ENCODE measurements at regions not wholly inside any gene's neighbourhood (a gene's known extent, or its start where the extent isn't known, plus 50 kb on each side); places are given as distances from the start of the nearest gene placed in this dataset.

DNA sequence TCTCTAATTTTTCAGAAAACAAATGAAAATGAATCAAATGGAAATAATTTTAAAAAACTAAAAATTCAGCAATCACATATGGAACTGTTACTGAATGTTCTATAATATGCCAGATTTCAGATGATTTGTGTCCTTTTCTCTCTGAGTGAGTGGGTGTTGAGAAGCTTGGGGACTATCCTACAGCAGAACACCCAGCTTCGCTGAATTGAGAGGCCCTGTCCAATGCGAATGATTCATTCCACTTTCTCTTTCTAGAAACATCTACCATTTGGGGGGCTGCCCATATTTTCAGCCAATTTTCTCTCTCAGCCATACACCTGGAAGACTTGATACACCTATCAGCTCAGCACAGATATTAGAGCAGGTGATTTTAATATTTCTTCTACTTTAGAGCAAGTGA is 1666.7 kb downstream of the EFNB2 start:
- 68 to 96% methylated on average over 2 of the region's 2 CpGs for WGBS, 2 donors
- intact Hi-C loops (cut with DNase I) = no loop called here
- Histone ChIP-seq H3K4me1 (ENCODE audit: control insufficient read depth in 1 of 2, insufficient read depth in 2 of 2, low read length in 2 of 2) (no peaks in the 10 kb centered on the region), H3K4me3 (ENCODE audit: low read length in 2 of 2) (no peak overlapping the region), H3K27ac (ENCODE audit: low read depth in 1 of 2, low read length in 2 of 2) (no peak overlapping the region), H3K36me3 (ENCODE audit: control insufficient read depth in 1 of 2, insufficient read depth in 2 of 2, low read length in 1 of 2) (no peaks in the 10 kb centered on the region), H3K27me3 (ENCODE audit: control insufficient read depth in 1 of 2, insufficient read depth in 2 of 2, low read length in 1 of 2) (no peaks in the 10 kb centered on the region), H3K9me3 (ENCODE audit: control insufficient read depth, low read length) (no peaks in the 10 kb centered on the region)
- no peak for ATAC-seq (ENCODE audit: low FRiP score)
- no peak for DNase-seq

DNA sequence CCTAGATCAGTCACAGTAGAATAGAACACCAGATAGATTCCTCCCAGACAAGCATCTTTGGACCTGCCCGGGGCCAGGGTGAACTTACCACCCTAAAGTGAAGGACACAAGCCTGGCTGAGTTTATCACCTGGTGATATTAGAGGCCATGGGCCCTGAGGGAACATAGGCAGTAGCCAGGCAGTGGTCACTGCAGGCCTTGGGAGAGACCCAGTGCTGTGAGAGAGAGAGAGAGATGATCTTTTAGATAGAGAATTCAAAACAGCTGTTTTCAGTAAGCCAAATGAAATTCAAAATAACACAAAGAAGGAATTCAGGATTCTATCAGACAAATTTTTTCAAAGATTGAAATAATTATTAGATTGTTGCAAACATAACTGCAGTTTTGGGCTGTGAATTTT is 1679.9 kb downstream of the EFNB2 start:
- no peak for DNase-seq
- Histone ChIP-seq H3K4me3 (ENCODE audit: low read length in 2 of 2) (no peak overlapping the region), H3K9me3 (ENCODE audit: control insufficient read depth, low read length) (no peaks in the 10 kb centered on the region), H3K27me3 (ENCODE audit: control insufficient read depth in 1 of 2, insufficient read depth in 2 of 2, low read length in 1 of 2) (no peaks in the 10 kb centered on the region), H3K36me3 (ENCODE audit: control insufficient read depth in 1 of 2, insufficient read depth in 2 of 2, low read length in 1 of 2) (no peaks in the 10 kb centered on the region), H3K27ac (ENCODE audit: low read depth in 1 of 2, low read length in 2 of 2) (no peak overlapping the region), H3K4me1 (ENCODE audit: control insufficient read depth in 1 of 2, insufficient read depth in 2 of 2, low read length in 2 of 2) (no peaks in the 10 kb centered on the region)
- no peak for ATAC-seq (ENCODE audit: low FRiP score)
- intact Hi-C loops (cut with DNase I) = no loop called here
- 90 to 96% methylated on average over 1 of the region's 1 CpG for WGBS, 2 donors

DNA sequence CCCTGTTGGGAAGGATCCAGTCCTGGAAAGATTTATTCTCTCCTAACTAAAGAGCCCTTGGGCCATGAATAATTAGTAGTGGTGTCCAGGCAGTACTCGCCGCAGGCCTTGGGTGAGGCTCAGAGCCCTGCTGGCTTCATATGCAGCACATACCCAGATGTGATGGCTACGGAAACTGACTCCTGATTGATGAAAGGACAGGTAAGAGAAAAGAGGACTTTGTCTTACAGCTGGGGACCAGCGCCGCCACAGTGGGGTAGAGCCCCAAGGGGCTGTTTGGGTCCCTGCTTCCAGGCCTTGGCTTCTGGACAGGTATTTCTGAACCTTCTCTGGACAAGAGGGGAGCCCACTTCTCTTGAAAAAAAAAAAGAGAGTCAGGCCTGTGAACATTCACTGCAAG is 1680.8 kb downstream of the EFNB2 start:
- intact Hi-C loops (cut with DNase I) = no loop called here

DNA sequence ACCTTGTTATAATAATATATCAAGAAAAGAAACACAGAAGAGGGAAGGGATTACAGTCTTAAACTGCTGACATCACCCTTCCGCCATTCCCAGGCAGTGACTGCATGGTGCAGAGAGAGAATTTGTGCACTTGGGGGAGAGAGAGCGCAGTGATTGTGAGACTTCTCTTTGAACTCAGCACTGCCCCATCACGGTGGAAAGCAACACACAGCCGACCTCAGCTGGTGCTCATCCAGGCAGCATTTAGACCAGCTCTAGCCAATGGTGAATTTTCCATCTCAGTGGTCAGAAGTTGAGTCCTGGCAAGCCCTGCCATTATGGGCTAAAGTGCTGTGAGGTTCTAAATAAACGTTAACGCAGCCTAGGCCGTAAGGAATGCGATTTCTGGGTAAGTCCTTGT is 1681.5 kb downstream of the EFNB2 start:
- WGBS, 2 donors = 88 to 91% methylated on average over 8 of the region's 8 CpGs
- Histone ChIP-seq H3K27ac (ENCODE audit: low read depth in 1 of 2, low read length in 2 of 2) (no peak overlapping the region), H3K4me1 (ENCODE audit: control insufficient read depth in 1 of 2, insufficient read depth in 2 of 2, low read length in 2 of 2) (no peaks in the 10 kb centered on the region), H3K27me3 (ENCODE audit: control insufficient read depth in 1 of 2, insufficient read depth in 2 of 2, low read length in 1 of 2) (no peaks in the 10 kb centered on the region), H3K9me3 (ENCODE audit: control insufficient read depth, low read length) (no peaks in the 10 kb centered on the region), H3K4me3 (ENCODE audit: low read length in 2 of 2) (no peak overlapping the region), H3K36me3 (ENCODE audit: control insufficient read depth in 1 of 2, insufficient read depth in 2 of 2, low read length in 1 of 2) (no peaks in the 10 kb centered on the region)
- no peak for ATAC-seq (ENCODE audit: low FRiP score)
- DNase-seq = no peak
- intact Hi-C loops (cut with DNase I) = no loop called here

More for the DNA sequence above, 1680.8 kb downstream of the EFNB2 start:
- Histone ChIP-seq H3K4me3 (ENCODE audit: low read length in 2 of 2) (no peak overlapping the region), H3K4me1 (ENCODE audit: control insufficient read depth in 1 of 2, insufficient read depth in 2 of 2, low read length in 2 of 2) (no peaks in the 10 kb centered on the region), H3K36me3 (ENCODE audit: control insufficient read depth in 1 of 2, insufficient read depth in 2 of 2, low read length in 1 of 2) (no peaks in the 10 kb centered on the region), H3K9me3 (ENCODE audit: control insufficient read depth, low read length) (no peaks in the 10 kb centered on the region), H3K27me3 (ENCODE audit: control insufficient read depth in 1 of 2, insufficient read depth in 2 of 2, low read length in 1 of 2) (no peaks in the 10 kb centered on the region), H3K27ac (ENCODE audit: low read depth in 1 of 2, low read length in 2 of 2) (no peak overlapping the region)
- WGBS, 2 donors = 96 to 97% methylated on average over 5 of the region's 5 CpGs
- ATAC-seq (ENCODE audit: low FRiP score) (no peak), DNase-seq (no peak)

DNA sequence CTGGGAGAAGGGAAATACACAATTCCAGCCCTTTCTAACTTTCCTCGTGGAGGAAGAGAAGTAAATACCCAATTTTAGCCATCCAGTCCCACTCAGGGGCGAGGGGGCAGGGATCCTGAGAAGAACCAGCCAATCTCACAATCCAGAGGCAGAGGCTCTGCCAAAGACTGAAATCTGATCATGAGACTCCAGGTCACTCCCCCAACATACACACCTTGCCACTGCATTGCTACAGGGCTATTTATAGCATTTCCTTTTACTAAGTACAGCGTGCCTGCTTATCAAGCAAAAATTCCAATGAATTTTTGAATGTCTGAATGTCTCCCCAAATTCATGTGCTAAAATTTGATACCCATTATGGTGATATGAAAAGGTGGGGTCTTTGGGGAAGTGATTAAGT is 1687.5 kb downstream of the EFNB2 start:
- Histone ChIP-seq H3K4me1 (ENCODE audit: control insufficient read depth in 1 of 2, insufficient read depth in 2 of 2, low read length in 2 of 2) (no peaks in the 10 kb centered on the region), H3K4me3 (ENCODE audit: low read length in 2 of 2) (no peak overlapping the region), H3K27me3 (ENCODE audit: control insufficient read depth in 1 of 2, insufficient read depth in 2 of 2, low read length in 1 of 2) (no peaks in the 10 kb centered on the region), H3K9me3 (ENCODE audit: control insufficient read depth, low read length) (no peaks in the 10 kb centered on the region), H3K27ac (ENCODE audit: low read depth in 1 of 2, low read length in 2 of 2) (no peak overlapping the region), H3K36me3 (ENCODE audit: control insufficient read depth in 1 of 2, insufficient read depth in 2 of 2, low read length in 1 of 2) (no peaks in the 10 kb centered on the region)
- ATAC-seq (ENCODE audit: low FRiP score) (no peak), DNase-seq (no peak)
- 30 to 44% methylated on average over 3 of the region's 3 CpGs for WGBS, 2 donors
- intact Hi-C loops (cut with DNase I) = no loop called here

DNA sequence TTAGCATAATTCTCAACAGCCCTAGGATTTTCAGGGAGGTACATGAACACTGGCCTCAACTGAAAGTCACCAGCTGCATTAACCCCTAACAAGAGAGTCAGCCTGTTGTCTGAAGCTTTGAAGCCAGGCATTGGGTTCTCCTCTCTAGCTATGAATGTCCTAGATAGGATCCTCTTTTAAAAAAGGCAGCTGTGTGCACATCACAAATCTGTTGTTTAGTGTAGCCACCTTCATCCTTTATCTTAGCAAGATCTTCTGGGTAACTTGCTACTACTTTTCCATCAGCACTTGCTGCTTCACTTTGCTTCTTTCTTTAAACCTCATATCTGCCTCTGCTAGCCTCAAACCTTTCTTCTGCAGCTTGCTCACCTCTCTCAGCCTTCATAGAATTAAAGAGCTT is 1692.1 kb downstream of the EFNB2 start:
- Histone ChIP-seq H3K4me3 (ENCODE audit: low read length in 2 of 2) (no peak overlapping the region), H3K36me3 (ENCODE audit: control insufficient read depth in 1 of 2, insufficient read depth in 2 of 2, low read length in 1 of 2) (no peaks in the 10 kb centered on the region), H3K9me3 (ENCODE audit: control insufficient read depth, low read length) (no peaks in the 10 kb centered on the region), H3K4me1 (ENCODE audit: control insufficient read depth in 1 of 2, insufficient read depth in 2 of 2, low read length in 2 of 2) (no peaks in the 10 kb centered on the region), H3K27me3 (ENCODE audit: control insufficient read depth in 1 of 2, insufficient read depth in 2 of 2, low read length in 1 of 2) (no peaks in the 10 kb centered on the region), H3K27ac (ENCODE audit: low read depth in 1 of 2, low read length in 2 of 2) (no peak overlapping the region)
- ATAC-seq (ENCODE audit: low FRiP score) (no peak), DNase-seq (no peak)
- intact Hi-C loops (cut with DNase I) = no loop called here

DNA sequence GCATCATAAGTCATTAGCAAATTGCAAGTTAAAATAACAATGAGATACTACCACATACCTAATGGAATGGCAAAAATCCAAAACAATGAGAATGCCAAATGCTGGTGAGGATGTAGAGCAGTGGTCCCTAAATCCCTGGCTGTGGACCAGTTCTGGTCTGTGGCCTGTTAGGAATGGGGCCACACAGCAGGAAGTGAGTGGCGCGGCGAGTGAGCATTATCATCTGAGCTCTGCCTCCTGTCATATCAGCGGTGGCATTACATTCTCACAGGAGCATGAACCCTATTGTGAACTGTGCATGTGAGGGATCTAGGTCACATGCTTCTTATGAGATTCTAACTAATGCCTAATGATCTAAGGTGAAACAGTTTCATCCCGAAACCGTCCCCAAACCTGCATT is 1694.4 kb downstream of the EFNB2 start:
- ATAC-seq (ENCODE audit: low FRiP score) = no peak
- H3K4me1 ChIP-seq (ENCODE audit: control insufficient read depth in 1 of 2, insufficient read depth in 2 of 2, low read length in 2 of 2) = no peaks in the 10 kb centered on the region
- DNase-seq = no peak
- WGBS, 2 donors = 93 to 96% methylated on average over 6 of the region's 6 CpGs
- H3K36me3 ChIP-seq (ENCODE audit: control insufficient read depth in 1 of 2, insufficient read depth in 2 of 2, low read length in 1 of 2) = no peaks in the 10 kb centered on the region
- H3K27me3 ChIP-seq (ENCODE audit: control insufficient read depth in 1 of 2, insufficient read depth in 2 of 2, low read length in 1 of 2) = no peaks in the 10 kb centered on the region
- no peak overlapping the region for H3K27ac ChIP-seq (ENCODE audit: low read depth in 1 of 2, low read length in 2 of 2)
- intact Hi-C loops (cut with DNase I) = no loop called here
- no peaks in the 10 kb centered on the region for H3K9me3 ChIP-seq (ENCODE audit: control insufficient read depth, low read length)
- H3K4me3 ChIP-seq (ENCODE audit: low read length in 2 of 2) = no peak overlapping the region

DNA sequence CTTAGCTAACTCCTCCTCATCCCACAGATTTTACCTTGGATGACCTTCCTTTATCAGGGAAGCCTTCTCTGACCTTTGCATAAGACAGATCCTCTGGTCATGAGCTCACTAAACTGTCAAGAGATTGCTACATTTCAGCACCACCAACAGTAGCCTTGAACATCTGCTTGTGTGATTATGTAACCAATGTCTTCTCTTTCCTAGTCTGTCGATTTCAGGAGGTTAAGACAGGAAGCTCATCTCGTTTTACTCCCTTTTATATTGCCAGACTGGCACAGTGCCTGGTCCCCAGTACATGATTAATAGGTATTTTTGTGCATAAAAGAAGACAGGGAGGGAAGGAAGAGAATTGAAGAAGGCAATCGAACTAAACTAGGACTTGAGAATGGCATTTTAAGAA is 1697.7 kb downstream of the EFNB2 start:
- 40 to 41% methylated on average over 3 of the region's 3 CpGs for WGBS, 2 donors
- Histone ChIP-seq H3K27me3 (ENCODE audit: control insufficient read depth in 1 of 2, insufficient read depth in 2 of 2, low read length in 1 of 2) (no peaks in the 10 kb centered on the region), H3K4me1 (ENCODE audit: control insufficient read depth in 1 of 2, insufficient read depth in 2 of 2, low read length in 2 of 2) (no peaks in the 10 kb centered on the region), H3K9me3 (ENCODE audit: control insufficient read depth, low read length) (no peaks in the 10 kb centered on the region), H3K27ac (ENCODE audit: low read depth in 1 of 2, low read length in 2 of 2) (no peak overlapping the region), H3K4me3 (ENCODE audit: low read length in 2 of 2) (no peak overlapping the region), H3K36me3 (ENCODE audit: control insufficient read depth in 1 of 2, insufficient read depth in 2 of 2, low read length in 1 of 2) (no peaks in the 10 kb centered on the region)
- ATAC-seq (ENCODE audit: low FRiP score) = no peak
- intact Hi-C loops (cut with DNase I) = no loop called here
- DNase-seq = no peak

DNA sequence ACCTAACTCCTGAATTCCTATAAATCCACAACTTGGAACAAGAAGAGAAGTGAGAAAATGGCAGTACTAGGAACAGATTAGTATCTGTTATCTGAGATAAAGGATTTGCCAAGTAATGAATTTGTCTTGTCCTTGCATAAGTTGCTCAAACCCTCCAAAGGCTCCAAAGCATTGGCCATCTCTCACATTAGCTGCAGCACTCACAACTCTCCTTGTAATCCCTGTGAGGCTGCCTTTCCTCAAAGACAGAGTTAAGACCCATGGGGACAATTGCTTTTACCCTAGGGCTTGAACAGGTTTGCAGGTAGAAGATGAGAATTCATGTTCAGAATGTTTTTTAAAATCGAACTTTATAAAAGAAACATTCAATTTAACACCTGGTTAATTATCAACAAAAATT is 1702.2 kb downstream of the EFNB2 start:
- Histone ChIP-seq H3K27me3 (ENCODE audit: control insufficient read depth in 1 of 2, insufficient read depth in 2 of 2, low read length in 1 of 2) (no peaks in the 10 kb centered on the region), H3K27ac (ENCODE audit: low read depth in 1 of 2, low read length in 2 of 2) (no peak overlapping the region), H3K4me1 (ENCODE audit: control insufficient read depth in 1 of 2, insufficient read depth in 2 of 2, low read length in 2 of 2) (no peaks in the 10 kb centered on the region), H3K9me3 (ENCODE audit: control insufficient read depth, low read length) (no peaks in the 10 kb centered on the region), H3K36me3 (ENCODE audit: control insufficient read depth in 1 of 2, insufficient read depth in 2 of 2, low read length in 1 of 2) (no peaks in the 10 kb centered on the region), H3K4me3 (ENCODE audit: low read length in 2 of 2) (no peak overlapping the region)
- no peak for DNase-seq
- no peak for ATAC-seq (ENCODE audit: low FRiP score)
- 82 to 91% methylated on average over 1 of the region's 1 CpG for WGBS, 2 donors
- intact Hi-C loops (cut with DNase I) = no loop called here

Data from aorta (tissue), 5 donors.